ENCODE measurements at regions not wholly inside any gene's neighbourhood (a gene's known extent, or its start where the extent isn't known, plus 50 kb on each side); places are given as distances from the start of the nearest gene placed in this dataset.

- intact Hi-C loops (cut with DNase I): no loop called here
- no peak overlapping the region for H3K4me3 ChIP-seq
- 89 to 96% (median 95%) methylated on average over 4 of the region's 4 CpGs for WGBS, 3 donors
- H3K36me3 ChIP-seq: no peaks in the 10 kb centered on the region
- no peaks in the 10 kb centered on the region for H3K9me3 ChIP-seq
- TF ChIP-seq POLR2A (IDR thresholded peaks at IDR 0.05) (no peak), CTCF (IDR thresholded peaks at IDR 0.05) (no peak), EP300 (IDR thresholded peaks at IDR 0.05) (no peak)
- H3K27me3 ChIP-seq: no peaks in the 10 kb centered on the region
- H3K4me1 ChIP-seq (ENCODE audit: insufficient read depth): no peaks in the 10 kb centered on the region
- DNase-seq: no peak
- no peak overlapping the region for H3K27ac ChIP-seq
These were observed 60.6 kb upstream of the ANK3 start for GRCh38 chr10:60450291-60450690.

- H3K4me3 ChIP-seq: no peak overlapping the region
- H3K27me3 ChIP-seq: no peaks in the 10 kb centered on the region
- no peak for DNase-seq
- no peaks in the 10 kb centered on the region for H3K36me3 ChIP-seq
- no peak for TF ChIP-seq CTCF (IDR thresholded peaks at IDR 0.05)
- TF ChIP-seq EP300 (IDR thresholded peaks at IDR 0.05): no peak
- no peak for TF ChIP-seq POLR2A (IDR thresholded peaks at IDR 0.05)
- intact Hi-C loops (cut with DNase I): loop anchor here in 3 of 4 donors (5.0 to 10.0 kb wide), 3 partner anchors 197 to 839 kb away; no protein-coding TSS in a partner anchor
- no peaks in the 10 kb centered on the region for H3K4me1 ChIP-seq (ENCODE audit: insufficient read depth)
- WGBS, 3 donors: 85 to 93% (median 91%) methylated on average over 3 of the region's 3 CpGs
- no peak overlapping the region for H3K27ac ChIP-seq
- no peaks in the 10 kb centered on the region for H3K9me3 ChIP-seq
These were observed 58.6 kb upstream of the ANK3 start for GRCh38 chr10:60448246-60448645.

GRCh38 chr10:60446851-60447250 is 57.2 kb upstream of the ANK3 start:
- intact Hi-C loops (cut with DNase I): loop anchor here in 3 of 4 donors (5.0 to 10.0 kb wide), 3 partner anchors 198 to 840 kb away; no protein-coding TSS in a partner anchor
- 71 to 87% (median 74%) methylated on average over 3 of the region's 3 CpGs for WGBS, 3 donors
- no peaks in the 10 kb centered on the region for H3K9me3 ChIP-seq
- DNase-seq: no peak
- TF ChIP-seq EP300 (IDR thresholded peaks at IDR 0.05): no peak
- no peak for TF ChIP-seq POLR2A (IDR thresholded peaks at IDR 0.05)
- no peak for TF ChIP-seq CTCF (IDR thresholded peaks at IDR 0.05)
- no peak overlapping the region for H3K4me3 ChIP-seq
- no peak overlapping the region for H3K27ac ChIP-seq
- H3K27me3 ChIP-seq: no peaks in the 10 kb centered on the region
- no peaks in the 10 kb centered on the region for H3K36me3 ChIP-seq
- H3K4me1 ChIP-seq (ENCODE audit: insufficient read depth): no peaks in the 10 kb centered on the region

GRCh38 chr10:60446070-60446833 is 56.6 kb upstream of the ANK3 start:
- 43 to 52% (median 46%) methylated on average over 5 of the region's 5 CpGs for WGBS, 3 donors
- no peak overlapping the region for H3K27ac ChIP-seq
- no peaks in the 10 kb centered on the region for H3K27me3 ChIP-seq
- no peaks in the 10 kb centered on the region for H3K36me3 ChIP-seq
- TF ChIP-seq EP300 (IDR thresholded peaks at IDR 0.05): no peak
- no peak for TF ChIP-seq CTCF (IDR thresholded peaks at IDR 0.05)
- H3K9me3 ChIP-seq: no peaks in the 10 kb centered on the region
- intact Hi-C loops (cut with DNase I): loop anchor here in 3 of 4 donors (5.0 to 10.0 kb wide), 3 partner anchors 199 to 841 kb away; no protein-coding TSS in a partner anchor
- DNase-seq: no peak
- no peaks in the 10 kb centered on the region for H3K4me1 ChIP-seq (ENCODE audit: insufficient read depth)
- H3K4me3 ChIP-seq: no peak overlapping the region

All from ovary (tissue), 7 donors.